ENCODE measurements at regions not wholly inside any gene's neighbourhood (a gene's known extent, or its start where the extent isn't known, plus 50 kb on each side); places are given as distances from the start of the nearest gene placed in this dataset.

GRCh38 chr13:23060959-23061358 lies 119.8 kb upstream of the SGCG start:
- TF ChIP-seq POLR2A (IDR thresholded peaks at IDR 0.05; ENCODE audit: low read length), result no peak
- TF ChIP-seq GATA1 (IDR thresholded peaks at IDR 0.05; ENCODE audit: low read depth, low read length), result no peak
